ENCODE measurements at regions not wholly inside any gene's neighbourhood (a gene's known extent, or its start where the extent isn't known, plus 50 kb on each side); places are given as distances from the start of the nearest gene placed in this dataset.

- peak overlapping the region; percentile 41 for H3K18ac ChIP-seq (ENCODE audit: insufficient read length, low read depth, low read length)
- H3K27me3 ChIP-seq (ENCODE audit: insufficient read depth, low read length), result no peaks in the 10 kb centered on the region
- H3K14ac ChIP-seq (ENCODE audit: insufficient read depth, low read length), result no peak overlapping the region
- no peaks in the 10 kb centered on the region for H4K20me1 ChIP-seq (ENCODE audit: control insufficient read depth, insufficient read depth, insufficient read length)
- peaks cover 12% of the 10 kb centered on the region; the same call in 1 of the 2 replicates for H3K4me1 ChIP-seq (ENCODE audit: insufficient read depth, low read length)
- H3K27ac ChIP-seq (ENCODE audit: insufficient read length, low read depth, low read length), result no peak overlapping the region
- peaks cover 16% of the 10 kb centered on the region for H3K27me3 Mint-ChIP-seq (ENCODE audit: low read depth)
- TF ChIP-seq CTCF (conservative IDR thresholded peaks at IDR 0.05), result no peak
- no peak overlapping the region for H2BK120ac ChIP-seq (ENCODE audit: low read depth, low read length, poor library complexity, severe bottlenecking)
- H2BK15ac ChIP-seq (ENCODE audit: low read depth, low read length), result no peak overlapping the region
- no peak overlapping the region for H2BK20ac ChIP-seq (ENCODE audit: low read depth, low read length, poor library complexity, severe bottlenecking)
- no peaks in the 10 kb centered on the region for H3K9me3 ChIP-seq (ENCODE audit: control insufficient read depth, low read depth, low read length)
- no peaks in the 10 kb centered on the region for H3K79me2 ChIP-seq (ENCODE audit: insufficient read depth, low read length)
- no peak overlapping the region for H3T11ph ChIP-seq (ENCODE audit: low read length)
- peak overlapping the region; percentile 1 for H3K4me2 ChIP-seq (ENCODE audit: insufficient read depth, insufficient read length, low read length)
- no peaks in the 10 kb centered on the region for H3K36me3 Mint-ChIP-seq (ENCODE audit: insufficient read depth in 1 of 3, low read depth in 3 of 3)
- no peaks in the 10 kb centered on the region for H3K9me3 Mint-ChIP-seq
- H3K27ac Mint-ChIP-seq, result no peak overlapping the region
- peak overlapping the region in 1 of 2 experiments; percentile 12; a peak in 1 of 5 replicates for H3K4me3 Mint-ChIP-seq
- no peak overlapping the region for H4K5ac ChIP-seq (ENCODE audit: insufficient read length, low read depth, low read length)
- WGBS (ENCODE audit: extremely low coverage, insufficient read length, low lambda C conversion rate), result no CpG with 5 or more reads among the region's 1 CpG
- H3K4me1 Mint-ChIP-seq, result peaks cover 26 to 29% of the 10 kb centered on the region in 2 experiments
- no peak overlapping the region for H2BK12ac ChIP-seq (ENCODE audit: insufficient read length, low read depth, low read length)
- no peak overlapping the region for H2BK5ac ChIP-seq (ENCODE audit: insufficient read length, low read length)
- no peak overlapping the region for H4K8ac ChIP-seq (replicated peaks; ENCODE audit: insufficient read length, low read depth, low read length)
- H3K79me1 ChIP-seq (ENCODE audit: insufficient read depth, low read depth, low read length, poor library complexity, severe bottlenecking), result no peaks in the 10 kb centered on the region
- H3K23ac ChIP-seq (ENCODE audit: insufficient read length, low read depth, low read length), result no peak overlapping the region
- no peak overlapping the region for H2AFZ ChIP-seq (ENCODE audit: low read length)
- DNase-seq, result peak; percentile 74
- H3K4ac ChIP-seq (ENCODE audit: low read depth, low read length), result no peak overlapping the region
- no peaks in the 10 kb centered on the region for H3K23me2 ChIP-seq (ENCODE audit: insufficient read length, low read depth, low read length, poor library complexity, severe bottlenecking)
- H3K56ac ChIP-seq (ENCODE audit: insufficient read length, low read depth, low read length), result no peak overlapping the region
- no peak overlapping the region for H2AK5ac ChIP-seq (ENCODE audit: insufficient read length, low read length)
- H4K91ac ChIP-seq (ENCODE audit: insufficient read length, low read depth, low read length), result no peak overlapping the region
- H3K9ac ChIP-seq (ENCODE audit: extremely low read depth, insufficient read length, low read length), result no peak overlapping the region
Measured at GRCh38 chr11:120023120-120023519, 114.8 kb downstream of the TRIM29 start.
